Mesenchymal stem cell (in vitro differentiated cells and primary cell): ENCODE measurements at regions not wholly inside any gene's neighbourhood (a gene's known extent, or its start where the extent isn't known, plus 50 kb on each side); places are given as distances from the start of the nearest gene placed in this dataset.

Experiments used
- DNase-seq: peaks from one replicate; pipeline ENCODE4 v3.0.0-alpha.2; 2013
- H2AFZ ChIP-seq: one replicate; pipeline ENCODE4 v1.6.1; 2013; ENCODE audit warnings: low read depth, mild to moderate bottlenecking, control low read depth, inconsistent platforms, low read length, moderate library complexity
- H2AK5ac ChIP-seq: 2 replicates; pipeline ENCODE4 v1.6.1; 2013; ENCODE audit warnings: low read length, moderate library complexity, mild to moderate bottlenecking, inconsistent platforms; ENCODE audit not compliant: severe bottlenecking
- H2BK120ac ChIP-seq: one replicate; pipeline ENCODE4 v1.6.1; 2013; ENCODE audit warnings: low read depth, mild to moderate bottlenecking, inconsistent platforms, low read length, moderate library complexity
- H2BK12ac ChIP-seq, 2 experiments: one replicate each; pipeline ENCODE4 v1.6.1; 2013; ENCODE audit warnings: inconsistent platforms in 2 of 2, low read length in 2 of 2, mild to moderate bottlenecking in 2 of 2, moderate library complexity in 2 of 2, control low read depth in 1 of 2
- H2BK15ac ChIP-seq: one replicate; pipeline ENCODE4 v1.6.1; 2013; ENCODE audit warnings: mild to moderate bottlenecking, low read depth, inconsistent platforms; ENCODE audit not compliant: poor library complexity, severe bottlenecking
- H2BK5ac ChIP-seq: 2 replicates; pipeline ENCODE4 v1.6.1; 2013; ENCODE audit warnings: low read depth, mild to moderate bottlenecking, low read length, control low read depth, inconsistent platforms; ENCODE audit not compliant: poor library complexity, severe bottlenecking
- H3K14ac ChIP-seq, 2 experiments: one replicate each; pipeline ENCODE4 v1.6.1; 2013; ENCODE audit warnings: inconsistent platforms in 2 of 2, low read length in 2 of 2, control low read depth in 1 of 2, mild to moderate bottlenecking in 1 of 2, moderate library complexity in 1 of 2
- H3K18ac ChIP-seq, 2 experiments: one replicate each; pipeline ENCODE4 v1.6.1; 2013; ENCODE audit warnings: inconsistent platforms in 2 of 2, low read length in 2 of 2, control low read depth in 1 of 2, low read depth in 1 of 2, mild to moderate bottlenecking in 1 of 2
- H3K23ac ChIP-seq, 2 experiments: one replicate each; pipeline ENCODE4 v1.6.1; 2013; ENCODE audit warnings: inconsistent platforms in 2 of 2, low read length in 2 of 2, mild to moderate bottlenecking in 2 of 2, moderate library complexity in 2 of 2, control low read depth in 1 of 2
- H3K27ac ChIP-seq: 2 replicates; pipeline ENCODE4 v1.5.1; 2013; ENCODE audit warnings: mild to moderate bottlenecking, moderate library complexity, low read length, control low read depth, inconsistent platforms; ENCODE audit not compliant: poor library complexity, severe bottlenecking
- H3K27me3 ChIP-seq, 2 experiments: 2 replicates each; pipeline versions ENCODE4 v1.6.1 to v1.7.0; 2013; ENCODE audit warnings: low read length in 2 of 2, mild to moderate bottlenecking in 2 of 2, moderate library complexity in 2 of 2, control low read depth in 1 of 2, inconsistent platforms in 1 of 2; ENCODE audit not compliant: control insufficient read depth in 1 of 2, insufficient read depth in 1 of 2
- H3K36me3 ChIP-seq, 2 experiments: 2 replicates each; pipeline versions ENCODE4 v1.6.1 to v1.7.0; 2013; ENCODE audit warnings: low read length in 2 of 2, control low read depth in 1 of 2, inconsistent platforms in 1 of 2, low read depth in 1 of 2, mild to moderate bottlenecking in 1 of 2; ENCODE audit not compliant: insufficient read depth in 2 of 2, control insufficient read depth in 1 of 2
- H3K4ac ChIP-seq, 2 experiments: one replicate each; pipeline ENCODE4 v1.6.1; 2013; ENCODE audit warnings: inconsistent platforms in 2 of 2, low read length in 2 of 2, mild to moderate bottlenecking in 2 of 2, moderate library complexity in 2 of 2, control low read depth in 1 of 2, low read depth in 1 of 2
- H3K4me1 ChIP-seq: 2 replicates; pipeline ENCODE4 v1.6.1; 2013; ENCODE audit warnings: low read depth, low read length, control low read depth; ENCODE audit not compliant: control insufficient read depth, insufficient read depth
- H3K4me2 ChIP-seq: 2 replicates; pipeline ENCODE4 v1.6.1; 2013; ENCODE audit warnings: low read length, mild to moderate bottlenecking, inconsistent platforms; ENCODE audit not compliant: poor library complexity, severe bottlenecking
- H3K4me3 ChIP-seq, 2 experiments: 2 replicates each; pipeline versions ENCODE4 v1.5.1 to v1.7.0; 2013; ENCODE audit warnings: low read length in 2 of 2, mild to moderate bottlenecking in 2 of 2, control low read depth in 1 of 2, low read depth in 1 of 2; ENCODE audit not compliant: insufficient read depth in 1 of 2
- H3K79me1 ChIP-seq: replicated peaks from 2 replicates; pipeline ENCODE4 v1.6.1; 2013; ENCODE audit warnings: mild to moderate bottlenecking, control low read depth, low read length, inconsistent platforms; ENCODE audit not compliant: poor library complexity, severe bottlenecking
- H3K9ac ChIP-seq: 2 replicates; pipeline ENCODE4 v1.7.0; 2013; ENCODE audit warnings: mild to moderate bottlenecking, low read length, moderate library complexity
- H3K9me3 ChIP-seq: 2 replicates; pipeline ENCODE4 v1.7.0; 2013; ENCODE audit warnings: mild to moderate bottlenecking, low read length; ENCODE audit not compliant: control insufficient read depth
- H4K8ac ChIP-seq: one replicate; pipeline ENCODE4 v1.6.1; 2013; ENCODE audit warnings: inconsistent platforms, mild to moderate bottlenecking, low read length, moderate library complexity
- H4K91ac ChIP-seq: one replicate; pipeline ENCODE4 v1.6.1; 2013; ENCODE audit warnings: mild to moderate bottlenecking, low read length, inconsistent platforms
- WGBS: methylation state at CpG from one replicate; pipeline ENCODE4 v1.1.7; 2013; ENCODE audit warnings: mixed read lengths; 5-methylcytosine and 5-hydroxymethylcytosine counted together

DNA sequence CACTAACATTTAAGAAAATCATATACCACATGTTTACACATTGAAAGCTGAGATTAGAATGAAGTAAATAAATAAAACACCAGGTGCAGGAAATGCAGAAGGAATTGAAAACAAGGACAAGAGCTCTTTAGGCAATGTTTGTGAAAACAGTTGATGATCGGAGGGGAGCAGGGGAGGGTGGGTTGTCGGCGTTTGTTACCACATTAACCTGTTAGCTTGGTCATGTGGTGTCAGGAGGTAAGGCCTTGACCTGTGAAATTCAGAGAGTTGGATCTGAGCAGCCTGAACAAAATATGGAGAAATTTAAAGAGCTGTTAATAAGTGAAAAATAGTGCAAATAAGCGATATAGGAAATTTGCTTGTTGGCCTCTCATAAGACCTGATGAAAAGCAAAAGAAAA is 759.9 kb downstream of the PDHA2 start:
- no peak for DNase-seq
- no peaks in the 10 kb centered on the region for H3K36me3 ChIP-seq
- H2BK120ac ChIP-seq = no peak overlapping the region
- H3K4me2 ChIP-seq = no peak overlapping the region
- no peak overlapping the region for H2BK12ac ChIP-seq
- H3K27ac ChIP-seq = no peak overlapping the region
- no peak overlapping the region for H4K91ac ChIP-seq
- H2AFZ ChIP-seq = no peak overlapping the region
- H3K23ac ChIP-seq = no peak overlapping the region
- H3K27me3 ChIP-seq = no peaks in the 10 kb centered on the region
- no peaks in the 10 kb centered on the region for H3K79me1 ChIP-seq
- H2BK5ac ChIP-seq = no peak overlapping the region
- H3K9ac ChIP-seq = no peak overlapping the region
- no peak overlapping the region for H2AK5ac ChIP-seq
- no peak overlapping the region for H2BK15ac ChIP-seq
- H3K18ac ChIP-seq = no peak overlapping the region
- no peaks in the 10 kb centered on the region for H3K4me1 ChIP-seq
- H3K4ac ChIP-seq = no peak overlapping the region
- no peak overlapping the region for H4K8ac ChIP-seq
- H3K14ac ChIP-seq = no peak overlapping the region
- H3K4me3 ChIP-seq = no peak overlapping the region
- H3K9me3 ChIP-seq = no peaks in the 10 kb centered on the region
- WGBS = 89% methylated on average over 3 of the region's 4 CpGs

DNA sequence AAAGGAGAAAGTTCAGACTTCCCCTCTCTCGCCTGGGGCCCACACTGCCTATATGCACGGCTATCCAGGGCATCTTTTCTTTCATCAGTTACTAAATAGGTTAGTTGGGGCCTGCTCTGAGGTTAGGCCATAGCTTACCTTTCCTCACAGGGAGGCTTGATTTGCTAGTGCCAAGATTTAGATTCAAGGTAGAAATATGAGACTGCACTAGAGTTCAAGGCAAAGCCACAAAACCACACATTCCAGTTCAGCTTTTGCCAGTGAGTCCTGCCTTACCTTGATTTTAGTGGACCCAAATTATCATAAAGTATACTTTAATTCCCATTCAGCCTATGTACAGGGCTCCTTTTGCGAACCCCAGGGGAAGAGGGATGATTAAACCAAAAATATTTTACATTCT is 762.8 kb downstream of the PDHA2 start:
- H2BK15ac ChIP-seq = no peak overlapping the region
- H3K79me1 ChIP-seq = no peaks in the 10 kb centered on the region
- H3K9ac ChIP-seq = no peak overlapping the region
- no peak overlapping the region for H3K4me3 ChIP-seq
- H3K27ac ChIP-seq = no peak overlapping the region
- no peak overlapping the region for H2BK5ac ChIP-seq
- no peaks in the 10 kb centered on the region for H3K9me3 ChIP-seq
- H3K36me3 ChIP-seq = no peaks in the 10 kb centered on the region
- no peak overlapping the region for H2AK5ac ChIP-seq
- no peak overlapping the region for H3K4ac ChIP-seq
- no peak overlapping the region for H3K18ac ChIP-seq
- H3K14ac ChIP-seq = no peak overlapping the region
- H2BK120ac ChIP-seq = no peak overlapping the region
- no peak overlapping the region for H4K91ac ChIP-seq
- H3K27me3 ChIP-seq = no peaks in the 10 kb centered on the region
- no peak overlapping the region for H3K4me2 ChIP-seq
- no peak overlapping the region for H2BK12ac ChIP-seq
- H4K8ac ChIP-seq = no peak overlapping the region
- H3K23ac ChIP-seq = no peak overlapping the region
- DNase-seq = no peak
- H3K4me1 ChIP-seq = no peaks in the 10 kb centered on the region
- no peak overlapping the region for H2AFZ ChIP-seq
- WGBS = no CpG with 5 or more reads among the region's 3 CpGs

DNA sequence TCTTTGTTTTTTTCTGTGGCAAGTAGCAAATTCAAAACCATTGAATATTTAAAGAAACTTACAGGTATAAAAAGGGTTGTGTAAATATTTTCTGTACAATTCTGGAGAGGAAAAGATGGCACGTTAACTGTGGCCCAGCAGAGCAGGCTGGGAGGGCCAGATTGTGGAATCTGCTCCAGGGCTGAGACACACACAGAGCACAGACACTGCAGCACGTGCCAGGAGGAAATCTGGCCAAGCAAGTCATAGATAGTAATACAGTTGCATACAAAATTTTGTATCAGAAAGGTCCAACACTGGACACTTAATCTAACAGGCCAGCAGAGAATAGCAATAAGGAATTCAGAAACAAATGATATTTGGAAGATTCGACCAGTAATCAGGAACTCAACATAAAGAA is 763.7 kb downstream of the PDHA2 start:
- no peak overlapping the region for H3K23ac ChIP-seq
- no peaks in the 10 kb centered on the region for H3K36me3 ChIP-seq
- H2AK5ac ChIP-seq = no peak overlapping the region
- peaks cover under 1% of the 10 kb centered on the region for H3K9me3 ChIP-seq
- H2AFZ ChIP-seq = no peak overlapping the region
- no peak overlapping the region for H3K18ac ChIP-seq
- no peak overlapping the region for H3K4me3 ChIP-seq
- no peak overlapping the region for H4K8ac ChIP-seq
- H4K91ac ChIP-seq = no peak overlapping the region
- no peak overlapping the region for H3K9ac ChIP-seq
- no peak overlapping the region for H3K4me2 ChIP-seq
- no peak overlapping the region for H3K14ac ChIP-seq
- no peak overlapping the region for H2BK12ac ChIP-seq
- DNase-seq = no peak
- no peak overlapping the region for H2BK120ac ChIP-seq
- no peaks in the 10 kb centered on the region for H3K79me1 ChIP-seq
- H3K4me1 ChIP-seq = no peaks in the 10 kb centered on the region
- no peak overlapping the region for H2BK5ac ChIP-seq
- 100% methylated on average over 2 of the region's 3 CpGs for WGBS
- H3K27ac ChIP-seq = no peak overlapping the region
- no peaks in the 10 kb centered on the region for H3K27me3 ChIP-seq
- H3K4ac ChIP-seq = no peak overlapping the region
- H2BK15ac ChIP-seq = no peak overlapping the region

GRCh38 chr4:96606451-96606850 is 766.6 kb downstream of the PDHA2 start:
- H3K36me3 ChIP-seq = no peaks in the 10 kb centered on the region
- no peak overlapping the region for H2BK120ac ChIP-seq
- peaks cover 6% of the 10 kb centered on the region for H3K9me3 ChIP-seq
- H3K4me3 ChIP-seq = no peak overlapping the region
- H2BK15ac ChIP-seq = no peak overlapping the region
- H3K4ac ChIP-seq = no peak overlapping the region
- H4K8ac ChIP-seq = no peak overlapping the region
- H4K91ac ChIP-seq = no peak overlapping the region
- H3K79me1 ChIP-seq = no peaks in the 10 kb centered on the region
- no peaks in the 10 kb centered on the region for H3K27me3 ChIP-seq
- H3K4me1 ChIP-seq = no peaks in the 10 kb centered on the region
- no peak overlapping the region for H3K14ac ChIP-seq
- no peak overlapping the region for H2BK5ac ChIP-seq
- no peak overlapping the region for H3K9ac ChIP-seq
- no peak overlapping the region for H3K23ac ChIP-seq
- DNase-seq = no peak
- no peak overlapping the region for H3K27ac ChIP-seq
- no peak overlapping the region for H3K4me2 ChIP-seq
- no peak overlapping the region for H2BK12ac ChIP-seq
- H2AK5ac ChIP-seq = no peak overlapping the region
- H2AFZ ChIP-seq = no peak overlapping the region
- H3K18ac ChIP-seq = no peak overlapping the region
